Glutamatergic neuron (in vitro differentiated cells): ENCODE measurements at regions not wholly inside any gene's neighbourhood (a gene's known extent, or its start where the extent isn't known, plus 50 kb on each side); places are given as distances from the start of the nearest gene placed in this dataset.

ENCODE experiments used
- DNase-seq: peaks from one replicate; pipeline ENCODE4 v3.0.0; 2022
- H3K27ac Mint-ChIP-seq: one replicate; pipeline ENCODE4 v1.8.0; 2020; ENCODE audit warnings: mild to moderate bottlenecking, mixed read lengths, inconsistent platforms; ENCODE audit not compliant: unreplicated experiment
- H3K27me3 Mint-ChIP-seq: one replicate; pipeline ENCODE4 v1.8.0; 2020; ENCODE audit warnings: mild to moderate bottlenecking, moderate library complexity, mixed read lengths, inconsistent platforms; ENCODE audit not compliant: unreplicated experiment
- H3K36me3 Mint-ChIP-seq: one replicate; pipeline ENCODE4 v1.8.0; 2020; ENCODE audit warnings: mild to moderate bottlenecking, mixed read lengths, inconsistent platforms; ENCODE audit not compliant: unreplicated experiment
- H3K4me1 Mint-ChIP-seq: one replicate; pipeline ENCODE4 v1.8.0; 2020; ENCODE audit warnings: mild to moderate bottlenecking, low read depth, mixed read lengths, inconsistent platforms; ENCODE audit not compliant: unreplicated experiment
- H3K4me3 Mint-ChIP-seq: one replicate; pipeline ENCODE4 v1.8.0; 2020; ENCODE audit warnings: mild to moderate bottlenecking, mixed read lengths, inconsistent platforms; ENCODE audit not compliant: unreplicated experiment
- H3K9me3 Mint-ChIP-seq: one replicate; pipeline ENCODE4 v1.8.0; 2020; ENCODE audit warnings: mild to moderate bottlenecking, moderate library complexity, mixed read lengths, inconsistent platforms; ENCODE audit not compliant: unreplicated experiment
- TF ChIP-seq, protein P1 (sequence below): fragments of 200-600 bp; sonication (generic); IDR thresholded peaks from one replicate; pipeline ENCODE4 v1.5.0; 2021; ENCODE audit not compliant: partially characterized antibody, unreplicated experiment

DNA sequence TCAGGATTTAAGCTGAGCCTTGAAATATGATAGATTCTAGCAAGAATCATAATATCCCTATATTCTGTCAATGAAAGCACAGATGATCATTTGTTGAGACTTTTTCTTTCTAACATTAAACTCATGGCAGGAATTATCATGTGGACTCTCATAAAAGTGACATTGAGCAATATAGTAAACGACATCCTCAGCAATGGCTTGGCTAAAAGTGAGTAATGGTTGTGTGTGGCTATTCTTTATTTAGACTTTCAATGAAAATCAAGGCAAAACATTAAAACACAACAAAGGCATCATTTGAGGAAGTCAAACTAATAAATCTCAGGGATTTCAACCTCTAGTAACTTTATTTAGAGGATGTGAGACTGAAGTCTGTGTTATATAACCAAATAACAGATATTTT lies 257.8 kb upstream of the ADGRL4 start:
- Mint-ChIP-seq H3K27ac (no peak overlapping the region), H3K27me3 (peaks cover 1% of the 10 kb centered on the region), H3K4me3 (no peak overlapping the region), H3K36me3 (no peaks in the 10 kb centered on the region), H3K4me1 (peaks cover 5% of the 10 kb centered on the region), H3K9me3 (no peaks in the 10 kb centered on the region)
- TF ChIP-seq, protein P1, sequence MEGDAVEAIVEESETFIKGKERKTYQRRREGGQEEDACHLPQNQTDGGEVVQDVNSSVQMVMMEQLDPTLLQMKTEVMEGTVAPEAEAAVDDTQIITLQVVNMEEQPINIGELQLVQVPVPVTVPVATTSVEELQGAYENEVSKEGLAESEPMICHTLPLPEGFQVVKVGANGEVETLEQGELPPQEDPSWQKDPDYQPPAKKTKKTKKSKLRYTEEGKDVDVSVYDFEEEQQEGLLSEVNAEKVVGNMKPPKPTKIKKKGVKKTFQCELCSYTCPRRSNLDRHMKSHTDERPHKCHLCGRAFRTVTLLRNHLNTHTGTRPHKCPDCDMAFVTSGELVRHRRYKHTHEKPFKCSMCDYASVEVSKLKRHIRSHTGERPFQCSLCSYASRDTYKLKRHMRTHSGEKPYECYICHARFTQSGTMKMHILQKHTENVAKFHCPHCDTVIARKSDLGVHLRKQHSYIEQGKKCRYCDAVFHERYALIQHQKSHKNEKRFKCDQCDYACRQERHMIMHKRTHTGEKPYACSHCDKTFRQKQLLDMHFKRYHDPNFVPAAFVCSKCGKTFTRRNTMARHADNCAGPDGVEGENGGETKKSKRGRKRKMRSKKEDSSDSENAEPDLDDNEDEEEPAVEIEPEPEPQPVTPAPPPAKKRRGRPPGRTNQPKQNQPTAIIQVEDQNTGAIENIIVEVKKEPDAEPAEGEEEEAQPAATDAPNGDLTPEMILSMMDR = no peak
- DNase-seq = no peak

DNA sequence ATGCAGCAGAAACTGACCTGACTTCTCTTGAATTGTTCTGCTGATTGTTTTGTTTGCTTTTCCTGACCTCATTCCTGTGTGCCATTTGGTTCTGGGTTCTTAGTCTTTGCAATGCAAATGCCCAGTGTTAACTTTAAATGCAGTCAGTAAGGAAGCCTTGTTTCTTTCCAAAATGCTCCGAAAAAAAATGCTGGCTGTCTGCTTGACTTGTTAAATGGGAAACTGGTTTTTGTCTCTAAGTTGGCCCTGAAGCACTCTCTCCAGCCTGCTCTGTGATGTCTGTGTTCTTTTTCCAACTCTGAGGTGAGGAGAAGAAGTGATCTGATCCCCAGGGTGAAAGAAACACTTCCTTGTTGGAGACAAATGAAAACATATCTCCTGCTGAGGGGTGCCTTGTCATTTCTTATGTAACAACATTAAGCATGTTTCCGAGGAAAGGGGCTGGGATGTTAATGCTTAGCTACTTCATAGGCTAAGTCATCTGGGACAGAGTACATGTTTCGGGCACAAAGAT lies 256.3 kb upstream of the ADGRL4 start:
- TF ChIP-seq, protein P1 = no peak
- Mint-ChIP-seq H3K36me3 (no peaks in the 10 kb centered on the region), H3K27me3 (peaks cover 1% of the 10 kb centered on the region), H3K4me1 (peaks cover 5% of the 10 kb centered on the region), H3K9me3 (no peaks in the 10 kb centered on the region), H3K4me3 (no peak overlapping the region), H3K27ac (no peak overlapping the region)
- no peak for DNase-seq

DNA sequence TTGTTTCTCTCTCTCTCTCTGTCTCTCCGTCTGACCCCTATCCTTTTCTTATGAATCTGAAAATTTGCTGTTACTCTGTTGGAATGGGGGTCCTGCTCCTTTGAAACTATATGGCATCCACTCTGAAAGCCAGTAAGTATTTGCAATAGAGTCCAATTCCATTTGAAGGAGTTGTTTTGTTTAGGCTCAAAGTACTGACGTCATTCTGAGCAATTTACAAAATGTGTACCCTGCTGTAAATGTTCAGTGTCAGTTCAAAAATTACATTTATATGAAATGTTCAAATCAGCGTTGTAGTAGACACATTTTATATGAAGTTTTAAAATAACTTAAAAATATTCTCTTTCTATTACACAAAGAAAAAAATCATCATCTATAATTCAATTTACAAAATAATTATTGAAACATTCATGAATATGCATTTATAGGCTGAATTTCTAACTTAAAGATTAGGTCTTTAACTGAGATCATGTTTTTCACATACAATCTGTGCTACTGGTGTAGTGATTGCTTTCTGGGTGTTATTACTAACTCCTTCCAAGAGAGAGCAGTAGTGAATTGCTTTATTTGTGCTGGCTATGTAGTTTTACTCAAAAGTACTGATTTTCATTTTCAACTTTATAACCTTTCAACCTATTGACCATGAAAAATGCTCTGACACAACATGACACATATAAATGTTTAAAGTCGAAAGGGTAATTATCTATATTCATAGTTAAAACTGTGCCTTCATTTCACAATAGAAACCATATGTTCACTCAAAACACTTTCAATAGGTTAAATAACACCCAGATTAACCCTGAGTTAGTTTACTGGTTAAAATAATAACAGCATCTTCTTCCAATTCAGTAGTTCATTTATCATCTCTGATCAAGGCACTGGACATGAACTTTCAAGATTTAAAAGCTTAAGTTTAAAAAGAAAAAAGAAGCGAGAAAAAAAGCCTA lies 253.1 kb upstream of the ADGRL4 start:
- no peak for DNase-seq
- TF ChIP-seq, protein P1 = peak; percentile 33
- no peak overlapping the region for H3K27ac Mint-ChIP-seq
- H3K9me3 Mint-ChIP-seq = no peaks in the 10 kb centered on the region
- no peaks in the 10 kb centered on the region for H3K36me3 Mint-ChIP-seq
- no peaks in the 10 kb centered on the region for H3K27me3 Mint-ChIP-seq
- peaks cover 5% of the 10 kb centered on the region for H3K4me1 Mint-ChIP-seq
- no peak overlapping the region for H3K4me3 Mint-ChIP-seq

DNA sequence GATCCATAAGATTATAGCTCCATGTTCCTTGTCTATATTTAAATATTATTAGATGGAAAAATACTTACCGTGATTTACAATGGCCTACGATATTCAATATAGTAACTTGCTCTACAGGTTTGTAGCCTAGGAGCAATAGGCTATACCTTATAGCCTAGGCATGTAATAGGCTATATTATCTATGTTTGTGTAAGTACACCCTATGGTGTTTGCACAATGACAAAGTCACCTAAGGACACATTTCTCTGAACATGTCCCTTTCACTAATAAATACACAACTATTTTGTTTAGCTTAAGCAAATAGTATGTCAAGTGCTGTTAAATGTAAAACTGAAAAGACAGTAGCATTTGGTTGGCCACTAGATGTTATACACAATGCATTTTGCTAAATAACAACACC lies 248.9 kb upstream of the ADGRL4 start:
- H3K4me3 Mint-ChIP-seq = no peak overlapping the region
- no peak for DNase-seq
- no peaks in the 10 kb centered on the region for H3K36me3 Mint-ChIP-seq
- no peak overlapping the region for H3K27ac Mint-ChIP-seq
- H3K4me1 Mint-ChIP-seq = no peaks in the 10 kb centered on the region
- no peaks in the 10 kb centered on the region for H3K9me3 Mint-ChIP-seq
- H3K27me3 Mint-ChIP-seq = no peaks in the 10 kb centered on the region
- TF ChIP-seq, protein P1 = no peak

DNA sequence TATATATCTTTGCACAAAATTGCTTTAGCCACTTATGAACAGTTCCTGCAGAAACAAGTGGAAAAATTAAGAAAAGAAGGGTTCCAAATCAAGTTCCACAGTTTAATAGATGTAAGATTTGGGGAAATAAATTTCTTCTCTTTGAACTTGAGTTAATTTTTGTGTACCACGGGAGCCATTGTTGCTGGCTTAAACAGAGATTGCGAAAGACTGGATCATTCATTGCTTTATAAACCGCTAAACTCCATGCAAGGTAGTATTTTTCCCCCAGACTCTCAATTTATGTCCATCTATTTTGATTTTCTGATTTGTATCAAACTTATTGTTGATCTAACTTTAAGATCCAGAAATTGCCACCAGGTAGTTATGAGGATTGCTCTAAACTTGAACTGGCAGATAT lies 246.1 kb upstream of the ADGRL4 start:
- Mint-ChIP-seq H3K4me3 (no peak overlapping the region), H3K27ac (no peak overlapping the region), H3K27me3 (no peaks in the 10 kb centered on the region), H3K4me1 (no peaks in the 10 kb centered on the region), H3K36me3 (no peaks in the 10 kb centered on the region), H3K9me3 (no peaks in the 10 kb centered on the region)
- TF ChIP-seq, protein P1 = no peak
- no peak for DNase-seq
